WTC11 (cell line): ENCODE measurements at regions not wholly inside any gene's neighbourhood (a gene's known extent, or its start where the extent isn't known, plus 50 kb on each side); places are given as distances from the start of the nearest gene placed in this dataset.

Experiments used
- ATAC-seq: fragments of 200-7000 bp; cut with Tn5 transposase; 2 replicates; pipeline ENCODE4 v1.10.0; 2021; ENCODE audit warnings: mild to moderate bottlenecking, moderate library complexity
- CTCF ChIA-PET: fragments of 300-600 bp; sonication (Branson Sonifier 250); formaldehyde crosslinking; loops from one replicate; lab custom pipeline; 2021; ENCODE audit warnings: antibody characterized with exemption; lab: Charles Lee
- POLR2A ChIA-PET: fragments of 350-600 bp; sonication (Branson Sonifier 250); formaldehyde crosslinking; loops from one replicate; lab custom pipeline; 2021; ENCODE audit warnings: antibody characterized with exemption; lab: Charles Lee
- DNase-seq: peaks from one replicate; pipeline ENCODE4 v3.0.0; 2021; ENCODE audit warnings: low spot score
- H3K27ac Mint-ChIP-seq: 2 replicates; pipeline ENCODE4 v1.8.0; 2021; ENCODE audit warnings: mixed read lengths
- H3K27me3 Mint-ChIP-seq: 2 replicates; pipeline ENCODE4 v1.8.0; 2021; ENCODE audit warnings: low read depth, mild to moderate bottlenecking, moderate library complexity, mixed read lengths
- H3K36me3 Mint-ChIP-seq: 2 replicates; pipeline ENCODE4 v1.8.0; 2021; ENCODE audit warnings: mixed read lengths
- H3K4me1 Mint-ChIP-seq: 2 replicates; pipeline ENCODE4 v1.8.0; 2022; ENCODE audit warnings: mixed read lengths
- H3K4me3 Mint-ChIP-seq: 2 replicates; pipeline ENCODE4 v1.8.0; 2021; ENCODE audit warnings: mild to moderate bottlenecking, moderate library complexity, mixed read lengths
- H3K9me3 Mint-ChIP-seq: 2 replicates; pipeline ENCODE4 v1.8.0; 2021; ENCODE audit warnings: mixed read lengths
- AFF4 ChIP-seq: sonication (generic); formaldehyde crosslinking; IDR thresholded peaks from 2 replicates; pipeline ENCODE4 v1.8.1; 2023; ENCODE audit warnings: mild to moderate bottlenecking, missing genetic modification reagents, borderline replicate concordance
- ATF3 ChIP-seq: sonication (generic); formaldehyde crosslinking; conservative IDR thresholded peaks from 2 replicates; pipeline ENCODE4 v1.8.1; 2022; ENCODE audit warnings: mild to moderate bottlenecking, missing genetic modification reagents
- CTCF ChIP-seq: fragments of 200-600 bp; IDR thresholded peaks from 2 replicates; pipeline ENCODE4 v1.8.0; 2022; ENCODE audit warnings: antibody characterized with exemption
- E2F5 ChIP-seq: sonication (generic); formaldehyde crosslinking; IDR thresholded peaks from 2 replicates; pipeline ENCODE4 v1.8.1; 2022; ENCODE audit warnings: mild to moderate bottlenecking, moderate library complexity, missing genetic modification reagents
- ERG ChIP-seq: fragments of 250-450 bp; sonication (Bioruptor Pico); IDR thresholded peaks from 2 replicates; pipeline ENCODE4 v1.8.0; 2021; ENCODE audit warnings: mild to moderate bottlenecking
- FOXJ3 ChIP-seq: sonication (generic); formaldehyde crosslinking; IDR thresholded peaks from 2 replicates; pipeline ENCODE4 v1.9.0; 2021; ENCODE audit warnings: missing genetic modification reagents, mild to moderate bottlenecking, borderline replicate concordance
- FOXK1 ChIP-seq: sonication (generic); formaldehyde crosslinking; IDR thresholded peaks from 2 replicates; pipeline ENCODE4 v1.8.0; 2022; ENCODE audit warnings: mild to moderate bottlenecking, moderate library complexity, missing genetic modification reagents
- GABPB1 ChIP-seq: sonication (generic); formaldehyde crosslinking; IDR thresholded peaks from 2 replicates; pipeline ENCODE4 v1.8.1; 2023; ENCODE audit warnings: mild to moderate bottlenecking, missing genetic modification reagents
- HMGXB4 ChIP-seq: sonication (generic); formaldehyde crosslinking; IDR thresholded peaks from 2 replicates; pipeline ENCODE4 v1.8.1; 2023; ENCODE audit warnings: mild to moderate bottlenecking, moderate library complexity, missing genetic modification reagents
- IRF2 ChIP-seq: sonication (generic); formaldehyde crosslinking; IDR thresholded peaks from 2 replicates; pipeline ENCODE4 v1.8.0; 2022; ENCODE audit warnings: low read depth, missing genetic modification reagents, borderline replicate concordance
- NFE2L1 ChIP-seq: sonication (generic); formaldehyde crosslinking; IDR thresholded peaks from 2 replicates; pipeline ENCODE4 v1.8.1; 2023; ENCODE audit warnings: missing genetic modification reagents
- NR3C1 ChIP-seq: sonication (generic); formaldehyde crosslinking; conservative IDR thresholded peaks from 2 replicates; pipeline ENCODE4 v1.8.1; 2023; ENCODE audit warnings: low read depth, mild to moderate bottlenecking, missing genetic modification reagents
- PRDM15 ChIP-seq: sonication (generic); formaldehyde crosslinking; IDR thresholded peaks from 2 replicates; pipeline ENCODE4 v1.8.0; 2022; ENCODE audit warnings: missing genetic modification reagents
- SMAD4 ChIP-seq: sonication (generic); formaldehyde crosslinking; IDR thresholded peaks from 2 replicates; pipeline ENCODE4 v1.8.0; 2022; ENCODE audit warnings: mild to moderate bottlenecking, missing genetic modification reagents
- USF1 ChIP-seq: sonication (generic); formaldehyde crosslinking; IDR thresholded peaks from 2 replicates; pipeline ENCODE4 v1.8.0; 2022; ENCODE audit warnings: mild to moderate bottlenecking, missing genetic modification reagents
- ZMAT4 ChIP-seq: fragments of 250-450 bp; sonication (Bioruptor Pico); IDR thresholded peaks from 2 replicates; pipeline ENCODE4 v1.9.0; 2021; ENCODE audit warnings: mild to moderate bottlenecking
- ZNF138 ChIP-seq: sonication (generic); formaldehyde crosslinking; conservative IDR thresholded peaks from 2 replicates; pipeline ENCODE4 v1.8.1; 2022; ENCODE audit warnings: mild to moderate bottlenecking, moderate library complexity, missing genetic modification reagents
- ZNF263 ChIP-seq: sonication (generic); formaldehyde crosslinking; IDR thresholded peaks from 2 replicates; pipeline ENCODE4 v1.8.1; 2022; ENCODE audit warnings: low read depth, mild to moderate bottlenecking, moderate library complexity, missing genetic modification reagents

- ATAC-seq (no peak), DNase-seq (no peak)
- no peak overlapping the region for H3K4me3 Mint-ChIP-seq
- H3K9me3 Mint-ChIP-seq, result peaks cover 9% of the 10 kb centered on the region
- H3K27ac Mint-ChIP-seq, result no peak overlapping the region
- no peaks in the 10 kb centered on the region for H3K27me3 Mint-ChIP-seq
- POLR2A ChIA-PET, result no interaction called here
- H3K4me1 Mint-ChIP-seq, result peaks cover 21% of the 10 kb centered on the region
- CTCF ChIA-PET, result no interaction called here
- no peaks in the 10 kb centered on the region for H3K36me3 Mint-ChIP-seq
- TF ChIP-seq NFE2L1 (CRISPR knock-in tag) (no peak), ZMAT4 (CRISPR knock-in tag) (no peak), SMAD4 (CRISPR knock-in tag) (no peak), IRF2 (no peak), CTCF (no peak), ERG (no peak), FOXK1 (CRISPR knock-in tag) (no peak)
- TF ChIP-seq, all 79 proteins: peak for 0
Measured at GRCh38 chr12:83361475-83361874, 674.8 kb downstream of the TMTC2 start.

- ATAC-seq (no peak), DNase-seq (no peak)
- Mint-ChIP-seq H3K27me3 (no peaks in the 10 kb centered on the region), H3K36me3 (no peaks in the 10 kb centered on the region), H3K27ac (no peak overlapping the region), H3K4me3 (no peak overlapping the region), H3K9me3 (peaks cover 9% of the 10 kb centered on the region), H3K4me1 (peaks cover 17% of the 10 kb centered on the region)
- TF ChIP-seq GABPB1 (no peak), USF1 (CRISPR knock-in tag) (no peak), ATF3 (CRISPR knock-in tag) (no peak), E2F5 (CRISPR knock-in tag) (no peak), HMGXB4 (CRISPR knock-in tag) (no peak), FOXJ3 (CRISPR knock-in tag) (no peak), ZNF263 (CRISPR knock-in tag) (no peak), NR3C1 (no peak), PRDM15 (CRISPR knock-in tag) (no peak), ZNF138 (no peak), AFF4 (CRISPR knock-in tag) (no peak)
- ChIA-PET CTCF (no interaction called here), POLR2A (no interaction called here)
Measured at GRCh38 chr12:83361071-83361470, 674.4 kb downstream of the TMTC2 start.
